ENCODE measurements at regions not wholly inside any gene's neighbourhood (a gene's known extent, or its start where the extent isn't known, plus 50 kb on each side); places are given as distances from the start of the nearest gene placed in this dataset.

DNA sequence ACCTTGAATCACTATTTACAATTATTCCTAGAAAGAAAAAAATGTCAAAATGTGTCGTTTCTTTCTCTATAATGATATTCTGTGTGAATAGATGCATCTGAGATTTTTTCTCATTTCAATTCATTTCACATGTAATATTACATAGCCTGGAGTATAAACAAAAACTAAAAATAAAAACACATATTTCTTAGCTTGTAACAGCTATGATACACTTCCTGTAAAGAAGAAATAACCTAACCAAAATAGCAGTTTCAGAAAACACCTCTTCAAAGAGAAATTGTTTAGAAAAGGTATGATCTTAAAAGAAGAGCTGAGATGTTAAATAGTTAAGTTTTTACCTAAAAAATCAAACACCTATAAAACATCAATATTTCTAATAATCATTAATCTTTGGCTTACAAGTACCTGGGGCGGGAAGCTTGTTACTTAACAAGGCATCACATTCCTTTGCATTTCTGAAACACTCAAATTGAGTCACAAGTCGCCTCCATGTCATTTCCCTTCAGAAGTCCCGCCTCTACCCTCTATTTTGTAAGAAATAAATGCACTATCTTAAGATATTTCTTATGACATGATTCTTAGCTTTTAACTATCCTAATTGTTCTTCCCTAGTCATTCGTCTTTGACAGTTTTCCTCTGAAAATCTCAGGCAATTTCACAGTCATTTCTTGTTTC, 76.5 kb downstream of the PCDH18 start:
- TF ChIP-seq, protein P1, sequence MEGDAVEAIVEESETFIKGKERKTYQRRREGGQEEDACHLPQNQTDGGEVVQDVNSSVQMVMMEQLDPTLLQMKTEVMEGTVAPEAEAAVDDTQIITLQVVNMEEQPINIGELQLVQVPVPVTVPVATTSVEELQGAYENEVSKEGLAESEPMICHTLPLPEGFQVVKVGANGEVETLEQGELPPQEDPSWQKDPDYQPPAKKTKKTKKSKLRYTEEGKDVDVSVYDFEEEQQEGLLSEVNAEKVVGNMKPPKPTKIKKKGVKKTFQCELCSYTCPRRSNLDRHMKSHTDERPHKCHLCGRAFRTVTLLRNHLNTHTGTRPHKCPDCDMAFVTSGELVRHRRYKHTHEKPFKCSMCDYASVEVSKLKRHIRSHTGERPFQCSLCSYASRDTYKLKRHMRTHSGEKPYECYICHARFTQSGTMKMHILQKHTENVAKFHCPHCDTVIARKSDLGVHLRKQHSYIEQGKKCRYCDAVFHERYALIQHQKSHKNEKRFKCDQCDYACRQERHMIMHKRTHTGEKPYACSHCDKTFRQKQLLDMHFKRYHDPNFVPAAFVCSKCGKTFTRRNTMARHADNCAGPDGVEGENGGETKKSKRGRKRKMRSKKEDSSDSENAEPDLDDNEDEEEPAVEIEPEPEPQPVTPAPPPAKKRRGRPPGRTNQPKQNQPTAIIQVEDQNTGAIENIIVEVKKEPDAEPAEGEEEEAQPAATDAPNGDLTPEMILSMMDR (IDR thresholded peaks at IDR 0.05) = no peak
- no peak for TF ChIP-seq ZFX (IDR thresholded peaks at IDR 0.05; ENCODE audit: borderline replicate concordance)
